Suprapubic skin (tissue), 4 donors: ENCODE measurements at regions not wholly inside any gene's neighbourhood (a gene's known extent, or its start where the extent isn't known, plus 50 kb on each side); places are given as distances from the start of the nearest gene placed in this dataset.
"Not testable (repeated sequence)": the region's sequence is repeated elsewhere in the genome, so short reads cannot be mapped to it uniquely, and the experiment has no call there.

ENCODE experiments used
- DNase-seq, 2 donors: peaks; one replicate each; pipeline ENCODE4 v3.0.0-alpha.2; 2019; ENCODE audit warnings: low spot score in 2 of 2
- H3K27ac ChIP-seq: fragments of 200-600 bp; sonication (generic); one replicate; pipeline ENCODE4 v1.5.1; 2019
- H3K27me3 ChIP-seq: fragments of 200-600 bp; sonication (generic); one replicate; pipeline ENCODE4 v1.5.1; 2019
- H3K36me3 ChIP-seq: fragments of 200-600 bp; sonication (generic); one replicate; pipeline ENCODE4 v1.5.1; 2019
- H3K4me1 ChIP-seq: fragments of 200-600 bp; sonication (generic); one replicate; pipeline ENCODE4 v1.5.1; 2019
- H3K4me3 ChIP-seq: fragments of 200-600 bp; sonication (generic); one replicate; pipeline ENCODE4 v1.5.1; 2019; ENCODE audit warnings: mild to moderate bottlenecking
- H3K9me3 ChIP-seq: fragments of 200-600 bp; sonication (generic); one replicate; pipeline ENCODE4 v1.5.1; 2019
- CTCF ChIP-seq, 2 donors: fragments of 200-600 bp in 1 of 2; fragments of 450-650 bp in 1 of 2; sonication (generic) in 1 of 2; IDR thresholded peaks; one replicate each; pipeline ENCODE4 v1.5.1; 2016 to 2019; ENCODE audit warnings: antibody characterized with exemption in 2 of 2, mild to moderate bottlenecking in 1 of 2, moderate library complexity in 1 of 2
- EP300 ChIP-seq: sonication (generic); formaldehyde crosslinking; IDR thresholded peaks from one replicate; pipeline ENCODE4 v1.6.1; 2017; ENCODE audit warnings: antibody characterized with exemption
- POLR2A ChIP-seq, 2 donors: fragments of 450-650 bp; IDR thresholded peaks; one replicate each; pipeline ENCODE4 v1.6.1; 2017; ENCODE audit warnings: antibody characterized with exemption in 2 of 2, mild to moderate bottlenecking in 2 of 2, moderate library complexity in 2 of 2
- POLR2AphosphoS5 ChIP-seq, 3 donors: sonication (generic); formaldehyde crosslinking; IDR thresholded peaks; one replicate each; pipeline ENCODE4 v1.6.1; 2017; ENCODE audit warnings: antibody characterized with exemption in 3 of 3
- WGBS: methylation state at CpG from one replicate; pipeline ENCODE4 v1.1.5; 2018; 5-methylcytosine and 5-hydroxymethylcytosine counted together

GRCh38 chr2:37722971-37723370 lies 51.5 kb upstream of the CDC42EP3 start:
- not testable (repeated sequence) for H3K4me1 ChIP-seq, H3K36me3 ChIP-seq, H3K4me3 ChIP-seq, H3K9me3 ChIP-seq, DNase-seq, H3K27me3 ChIP-seq, H3K27ac ChIP-seq
- WGBS = 99% methylated on average over 7 of the region's 7 CpGs

GRCh38 chr2:37730037-37730818 lies 58.8 kb upstream of the CDC42EP3 start:
- WGBS = 54% methylated on average over 1 of the region's 1 CpG

DNA sequence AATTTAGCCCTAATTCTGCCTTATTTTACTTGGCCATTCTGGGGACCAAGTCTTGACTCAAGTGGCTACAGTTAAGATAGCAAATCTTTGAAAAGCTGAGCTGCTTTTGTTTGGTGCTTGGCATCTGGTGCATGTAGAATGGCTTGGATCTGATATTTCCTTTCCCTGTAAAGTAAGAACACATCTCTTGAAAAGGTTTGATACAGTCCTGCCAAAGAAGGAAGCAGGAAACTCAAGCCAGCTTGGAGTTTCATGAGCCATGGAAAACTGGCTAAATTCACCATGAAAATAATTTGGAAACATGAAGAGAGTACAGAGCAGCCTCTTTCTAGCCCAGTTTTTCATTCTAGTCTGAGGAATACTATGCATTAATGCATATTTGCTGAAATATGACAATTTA lies 61.0 kb upstream of the CDC42EP3 start:
- not testable (repeated sequence) for H3K4me1 ChIP-seq, DNase-seq, H3K36me3 ChIP-seq, H3K9me3 ChIP-seq, H3K4me3 ChIP-seq, H3K27ac ChIP-seq, H3K27me3 ChIP-seq

More at GRCh38 chr2:37730037-37730818, 58.8 kb upstream of the CDC42EP3 start:
- DNase-seq = no peak
- no peaks in the 10 kb centered on the region for H3K36me3 ChIP-seq
- no peaks in the 10 kb centered on the region for H3K4me1 ChIP-seq
- H3K4me3 ChIP-seq = no peak overlapping the region
- no peaks in the 10 kb centered on the region for H3K27me3 ChIP-seq
- no peaks in the 10 kb centered on the region for H3K9me3 ChIP-seq
- TF ChIP-seq POLR2AphosphoS5 (IDR thresholded peaks at IDR 0.05) = no peak
- no peak for TF ChIP-seq EP300
- no peak for TF ChIP-seq POLR2A (IDR thresholded peaks at IDR 0.05)
- TF ChIP-seq CTCF (IDR thresholded peaks at IDR 0.05) = no peak
- no peak overlapping the region for H3K27ac ChIP-seq

GRCh38 chr2:37733251-37733650 lies 61.8 kb upstream of the CDC42EP3 start:
- no peak for TF ChIP-seq POLR2A (IDR thresholded peaks at IDR 0.05)
- no peak for TF ChIP-seq CTCF (IDR thresholded peaks at IDR 0.05)
- no peak for DNase-seq

GRCh38 chr2:37733955-37734354 lies 62.5 kb upstream of the CDC42EP3 start:
- H3K9me3 ChIP-seq, H3K4me3 ChIP-seq, H3K27me3 ChIP-seq, H3K27ac ChIP-seq, H3K4me1 ChIP-seq, DNase-seq, H3K36me3 ChIP-seq: not testable (repeated sequence)

More at GRCh38 chr2:37733251-37733650, 61.8 kb upstream of the CDC42EP3 start:
- Histone ChIP-seq H3K4me3 (no peak overlapping the region), H3K4me1 (no peaks in the 10 kb centered on the region), H3K27me3 (no peaks in the 10 kb centered on the region), H3K9me3 (no peaks in the 10 kb centered on the region), H3K27ac (no peak overlapping the region), H3K36me3 (no peaks in the 10 kb centered on the region)
- WGBS = 69% methylated on average over 2 of the region's 2 CpGs

DNA sequence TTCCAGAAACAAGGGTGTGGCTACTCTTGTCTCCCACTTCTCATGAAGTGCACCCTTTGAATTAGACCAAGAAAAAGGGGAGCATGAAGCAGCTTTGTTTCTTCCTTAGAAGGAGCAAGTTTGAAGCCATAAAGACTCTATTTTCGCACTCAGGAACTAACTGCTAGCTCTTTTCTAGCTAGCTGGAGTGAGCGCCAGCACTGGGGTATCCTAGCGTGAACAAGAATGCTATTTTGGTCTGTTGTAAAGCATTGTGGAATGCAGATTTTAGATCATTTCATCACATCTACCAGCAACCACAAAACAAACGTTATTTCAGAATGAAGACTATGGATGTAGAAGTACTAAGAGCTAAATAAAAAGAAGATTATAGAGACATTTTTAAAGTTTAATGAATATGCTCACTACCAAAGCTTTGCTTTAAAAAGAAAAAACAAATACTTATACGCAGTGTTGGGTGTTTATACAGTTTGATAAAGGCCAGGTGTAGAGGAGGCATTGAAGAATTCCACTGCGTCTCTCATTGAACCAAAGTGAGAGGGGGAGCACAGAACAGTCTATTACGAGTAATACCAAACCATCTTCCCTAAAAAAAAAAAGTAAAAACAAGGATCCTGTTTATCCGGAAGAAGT lies 63.6 kb upstream of the CDC42EP3 start:
- not testable (repeated sequence) for H3K9me3 ChIP-seq, DNase-seq, H3K27me3 ChIP-seq, H3K27ac ChIP-seq, H3K4me1 ChIP-seq, H3K36me3 ChIP-seq, H3K4me3 ChIP-seq
- 79% methylated on average over 8 of the region's 8 CpGs for WGBS

- H3K4me3 ChIP-seq, H3K36me3 ChIP-seq, H3K9me3 ChIP-seq, DNase-seq, H3K27me3 ChIP-seq, H3K4me1 ChIP-seq, H3K27ac ChIP-seq: not testable (repeated sequence)
Measured at GRCh38 chr2:37735524-37735910, 64.1 kb upstream of the CDC42EP3 start.

DNA sequence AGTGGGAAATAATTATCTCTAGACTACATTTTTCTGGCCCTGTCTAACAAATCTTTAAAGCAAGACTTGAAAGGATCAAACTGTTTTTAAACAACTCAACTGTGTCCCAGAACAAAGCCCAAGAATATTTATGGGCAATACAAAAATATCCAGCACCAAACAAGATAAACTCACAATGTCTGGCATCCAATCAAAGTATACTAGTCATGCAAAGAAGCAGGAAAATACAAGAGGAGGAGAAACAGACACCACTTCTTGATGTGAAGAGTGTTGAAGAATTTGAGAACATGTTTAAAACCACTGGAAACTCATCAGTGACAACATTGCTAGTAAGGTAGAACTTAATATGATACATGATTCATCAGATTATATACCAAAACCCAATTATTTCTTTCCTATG lies 66.1 kb upstream of the CDC42EP3 start:
- Histone ChIP-seq H3K4me1 (no peaks in the 10 kb centered on the region), H3K27me3 (no peaks in the 10 kb centered on the region), H3K36me3 (no peaks in the 10 kb centered on the region), H3K27ac (no peak overlapping the region), H3K4me3 (no peak overlapping the region), H3K9me3 (no peaks in the 10 kb centered on the region)
- no peak for DNase-seq
- TF ChIP-seq POLR2A (IDR thresholded peaks at IDR 0.05) = no peak
- TF ChIP-seq EP300 = no peak
- no peak for TF ChIP-seq CTCF (IDR thresholded peaks at IDR 0.05)
- TF ChIP-seq POLR2AphosphoS5 (IDR thresholded peaks at IDR 0.05) = no peak
